ENCODE measurements at regions not wholly inside any gene's neighbourhood (a gene's known extent, or its start where the extent isn't known, plus 50 kb on each side); places are given as distances from the start of the nearest gene placed in this dataset.

- Histone ChIP-seq H3K27me3 (ENCODE audit: insufficient read depth, low read depth) (no peaks in the 10 kb centered on the region), H3F3A (ENCODE audit: insufficient read depth, low read depth) (no peaks in the 10 kb centered on the region; the same call in 1 of the 2 replicates), H3K4me2 (peak overlapping the region; percentile 15), H3K9me3 (ENCODE audit: insufficient read depth, low read depth) (no peaks in the 10 kb centered on the region), H2AFZ (no peak overlapping the region), H3K9me2 (ENCODE audit: insufficient read depth) (no peaks in the 10 kb centered on the region), H3K27ac (no peak overlapping the region), H4K20me1 (ENCODE audit: insufficient read depth) (no peaks in the 10 kb centered on the region), H3K79me2 (ENCODE audit: low read depth) (no peaks in the 10 kb centered on the region), H3K36me3 (ENCODE audit: low read depth) (no peaks in the 10 kb centered on the region), H3K4me1 (replicated peaks; ENCODE audit: insufficient read depth) (peaks cover 10% of the 10 kb centered on the region), H3K4me3 (no peak overlapping the region)
- DNase-seq, result no peak
- TF ChIP-seq EZH2 (IDR thresholded peaks at IDR 0.05; ENCODE audit: low read depth), result no peak
- TF ChIP-seq, protein P1, sequence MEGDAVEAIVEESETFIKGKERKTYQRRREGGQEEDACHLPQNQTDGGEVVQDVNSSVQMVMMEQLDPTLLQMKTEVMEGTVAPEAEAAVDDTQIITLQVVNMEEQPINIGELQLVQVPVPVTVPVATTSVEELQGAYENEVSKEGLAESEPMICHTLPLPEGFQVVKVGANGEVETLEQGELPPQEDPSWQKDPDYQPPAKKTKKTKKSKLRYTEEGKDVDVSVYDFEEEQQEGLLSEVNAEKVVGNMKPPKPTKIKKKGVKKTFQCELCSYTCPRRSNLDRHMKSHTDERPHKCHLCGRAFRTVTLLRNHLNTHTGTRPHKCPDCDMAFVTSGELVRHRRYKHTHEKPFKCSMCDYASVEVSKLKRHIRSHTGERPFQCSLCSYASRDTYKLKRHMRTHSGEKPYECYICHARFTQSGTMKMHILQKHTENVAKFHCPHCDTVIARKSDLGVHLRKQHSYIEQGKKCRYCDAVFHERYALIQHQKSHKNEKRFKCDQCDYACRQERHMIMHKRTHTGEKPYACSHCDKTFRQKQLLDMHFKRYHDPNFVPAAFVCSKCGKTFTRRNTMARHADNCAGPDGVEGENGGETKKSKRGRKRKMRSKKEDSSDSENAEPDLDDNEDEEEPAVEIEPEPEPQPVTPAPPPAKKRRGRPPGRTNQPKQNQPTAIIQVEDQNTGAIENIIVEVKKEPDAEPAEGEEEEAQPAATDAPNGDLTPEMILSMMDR (conservative IDR thresholded peaks at IDR 0.05), result no peak
- BruUV-seq (replicated peaks), result no TSS peak
- intact Hi-C loops (cut with micrococcal nuclease; ENCODE audit: unreplicated experiment), result loop anchor here (1.0 to 5.0 kb wide), 2 partner anchors 175 to 446 kb away; no protein-coding TSS in a partner anchor
- CTCF ChIA-PET, result no interaction called here
- POLR2A ChIA-PET (ENCODE audit: unreplicated experiment), result no interaction called here
These were observed 169.3 kb downstream of the CD83 start for GRCh38 chr6:14286634-14287428.

DNA sequence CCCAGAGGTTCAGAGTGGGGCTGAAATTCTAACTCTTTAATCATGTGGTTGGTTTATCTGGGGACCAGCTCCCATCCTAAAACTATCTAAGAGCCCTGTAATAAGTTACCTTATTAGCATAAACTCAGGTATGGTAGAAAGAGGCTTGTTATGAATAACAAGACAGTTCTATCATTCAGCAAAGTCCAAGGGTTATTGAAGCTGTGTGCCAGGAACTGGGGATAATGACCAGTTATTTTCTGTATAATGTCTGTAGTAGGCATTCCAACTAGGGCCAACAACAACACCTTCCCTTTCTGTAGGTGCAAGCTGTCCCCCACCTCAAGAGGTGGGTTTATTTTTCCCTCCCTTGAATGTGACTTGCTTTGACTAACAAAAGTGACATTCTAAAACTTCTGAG, 170.1 kb downstream of the CD83 start:
- H3K36me3 ChIP-seq (ENCODE audit: low read depth), result no peaks in the 10 kb centered on the region
- TF ChIP-seq EZH2 (IDR thresholded peaks at IDR 0.05; ENCODE audit: low read depth), result no peak
- TF ChIP-seq, protein P1 (conservative IDR thresholded peaks at IDR 0.05), result no peak
- no TSS peak for BruUV-seq (replicated peaks)
- H3K4me1 ChIP-seq (replicated peaks; ENCODE audit: insufficient read depth), result peaks cover 18% of the 10 kb centered on the region
- H3K9me3 ChIP-seq (ENCODE audit: insufficient read depth, low read depth), result no peaks in the 10 kb centered on the region
- no peaks in the 10 kb centered on the region for H4K20me1 ChIP-seq (ENCODE audit: insufficient read depth)
- POLR2A ChIA-PET (ENCODE audit: unreplicated experiment), result interaction anchor here (0.8 kb wide), 1 partner anchor 619 kb away, joined by 4 read pairs; no protein-coding TSS in a partner anchor
- intact Hi-C loops (cut with micrococcal nuclease; ENCODE audit: unreplicated experiment), result loop anchor here (5.0 kb wide), 1 partner anchor 175 kb away; no protein-coding TSS in a partner anchor
- H3K4me2 ChIP-seq, result no peak overlapping the region
- DNase-seq, result no peak
- H3K9me2 ChIP-seq (ENCODE audit: insufficient read depth), result no peaks in the 10 kb centered on the region
- H2AFZ ChIP-seq, result no peak overlapping the region
- no peak overlapping the region for H3K4me3 ChIP-seq
- H3K79me2 ChIP-seq (ENCODE audit: low read depth), result no peaks in the 10 kb centered on the region
- no peak overlapping the region for H3K27ac ChIP-seq
- CTCF ChIA-PET, result no interaction called here
- H3K27me3 ChIP-seq (ENCODE audit: insufficient read depth, low read depth), result no peaks in the 10 kb centered on the region
- no peaks in the 10 kb centered on the region; the same call in 1 of the 2 replicates for H3F3A ChIP-seq (ENCODE audit: insufficient read depth, low read depth)

GRCh38 chr6:14288910-14289309, 171.3 kb downstream of the CD83 start:
- Histone ChIP-seq H3K4me3 (no peak overlapping the region), H3K9me3 (ENCODE audit: insufficient read depth, low read depth) (no peaks in the 10 kb centered on the region), H3K4me2 (no peak overlapping the region), H3K36me3 (ENCODE audit: low read depth) (no peaks in the 10 kb centered on the region), H4K20me1 (ENCODE audit: insufficient read depth) (no peaks in the 10 kb centered on the region), H3F3A (ENCODE audit: insufficient read depth, low read depth) (no peaks in the 10 kb centered on the region; the same call in 1 of the 2 replicates), H3K9me2 (ENCODE audit: insufficient read depth) (no peaks in the 10 kb centered on the region), H2AFZ (no peak overlapping the region), H3K4me1 (replicated peaks; ENCODE audit: insufficient read depth) (peaks cover 20% of the 10 kb centered on the region), H3K27me3 (ENCODE audit: insufficient read depth, low read depth) (no peaks in the 10 kb centered on the region), H3K79me2 (ENCODE audit: low read depth) (no peaks in the 10 kb centered on the region), H3K27ac (no peak overlapping the region)
- no TSS peak for BruUV-seq (replicated peaks)
- TF ChIP-seq EZH2 (IDR thresholded peaks at IDR 0.05; ENCODE audit: low read depth), result no peak
- TF ChIP-seq, protein P1 (conservative IDR thresholded peaks at IDR 0.05), result no peak
- DNase-seq, result no peak
- intact Hi-C loops (cut with micrococcal nuclease; ENCODE audit: unreplicated experiment), result loop anchor here (5.0 kb wide), 1 partner anchor 173 kb away; no protein-coding TSS in a partner anchor
- ChIA-PET POLR2A (ENCODE audit: unreplicated experiment) (no interaction called here), CTCF (no interaction called here)
